ENCODE measurements at regions not wholly inside any gene's neighbourhood (a gene's known extent, or its start where the extent isn't known, plus 50 kb on each side); places are given as distances from the start of the nearest gene placed in this dataset.

GRCh38 chr16:64823481-64824075, 298.3 kb downstream of the CDH11 start:
- no peak for DNase-seq

- no peak for DNase-seq
Observed at GRCh38 chr16:64809876-64810629, 311.8 kb downstream of the CDH11 start.

- no peak for DNase-seq
Observed at GRCh38 chr16:64808474-64808873, 313.4 kb downstream of the CDH11 start.

- no peak for DNase-seq
Observed at GRCh38 chr16:64791756-64792155, 330.1 kb downstream of the CDH11 start.

- DNase-seq: no peak
Observed at GRCh38 chr16:64784635-64785034, 337.2 kb downstream of the CDH11 start.

- DNase-seq: no peak
Observed at GRCh38 chr16:64782484-64782883, 339.4 kb downstream of the CDH11 start.

GRCh38 chr16:64780445-64780844, 341.4 kb downstream of the CDH11 start:
- DNase-seq: no peak

- no peak for DNase-seq
Observed at GRCh38 chr16:64778777-64779176, 343.1 kb downstream of the CDH11 start.

- DNase-seq: no peak
Observed at GRCh38 chr16:64773638-64774037, 348.2 kb downstream of the CDH11 start.

- DNase-seq: no peak
Observed at GRCh38 chr16:64773184-64773583, 348.7 kb downstream of the CDH11 start.

GRCh38 chr16:64771273-64771672, 350.6 kb downstream of the CDH11 start:
- DNase-seq: no peak

GRCh38 chr16:64762211-64762610, 359.7 kb downstream of the CDH11 start:
- DNase-seq: no peak

- no peak for DNase-seq
Observed at GRCh38 chr16:64754279-64754678, 367.6 kb downstream of the CDH11 start.

GRCh38 chr16:64751906-64752305, 370.0 kb downstream of the CDH11 start:
- DNase-seq: no peak

- no peak for DNase-seq
Observed at GRCh38 chr16:64749346-64749745, 372.5 kb downstream of the CDH11 start.

GRCh38 chr16:64745258-64745930, 376.5 kb downstream of the CDH11 start:
- DNase-seq: no peak

GRCh38 chr16:64742455-64743223, 379.2 kb downstream of the CDH11 start:
- no peak for DNase-seq

GRCh38 chr16:64740261-64740660, 381.6 kb downstream of the CDH11 start:
- no peak for DNase-seq

- DNase-seq: no peak
Observed at GRCh38 chr16:64738321-64738960, 383.4 kb downstream of the CDH11 start.

GRCh38 chr16:64736857-64737256, 385.0 kb downstream of the CDH11 start:
- no peak for DNase-seq

GRCh38 chr16:64731891-64732290, 390.0 kb downstream of the CDH11 start:
- no peak for DNase-seq

GRCh38 chr16:64730261-64730660, 391.6 kb downstream of the CDH11 start:
- no peak for DNase-seq

GRCh38 chr16:64724339-64724738, 397.5 kb downstream of the CDH11 start:
- no peak for DNase-seq

Measured in DMS53 (cell line).